Superior temporal gyrus (tissue), 1 donor: ENCODE measurements at regions not wholly inside any gene's neighbourhood (a gene's known extent, or its start where the extent isn't known, plus 50 kb on each side); places are given as distances from the start of the nearest gene placed in this dataset.
"Not testable (repeated sequence)": the region's sequence is repeated elsewhere in the genome, so short reads cannot be mapped to it uniquely, and the experiment has no call there.

Source experiments
- DNase-seq: peaks from one replicate; pipeline ENCODE4 v3.0.0-alpha.2; 2016; ENCODE audit errors: extremely low spot score

DNA sequence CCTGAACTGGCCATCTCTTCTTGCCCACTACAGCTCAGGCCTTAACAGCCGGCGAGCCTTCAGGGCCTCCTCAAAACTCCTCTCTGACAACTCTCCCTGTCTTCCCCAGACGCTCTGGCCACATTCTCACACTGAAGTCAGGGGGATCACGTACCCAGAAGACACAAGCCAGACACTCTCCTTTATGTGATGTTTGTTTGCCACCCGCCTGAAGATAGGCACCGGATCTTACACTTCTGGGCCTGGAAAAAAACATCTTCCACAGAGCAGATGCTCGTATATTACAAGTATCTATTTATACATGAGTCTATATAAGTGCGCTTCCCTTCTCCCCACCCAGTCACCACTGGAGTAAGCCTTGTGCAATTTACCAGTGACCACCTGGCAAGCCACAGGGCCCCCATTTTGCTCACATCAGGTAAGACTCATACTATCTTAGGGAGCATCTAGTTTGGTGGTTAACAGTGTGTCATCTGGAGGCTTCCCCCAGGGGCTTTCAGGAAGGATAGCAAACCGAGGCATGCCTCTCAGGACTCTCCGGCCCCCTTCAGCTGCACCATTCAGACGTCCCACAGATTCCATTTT is 349.4 kb downstream of the SOX9 start:
- no peak for DNase-seq

DNA sequence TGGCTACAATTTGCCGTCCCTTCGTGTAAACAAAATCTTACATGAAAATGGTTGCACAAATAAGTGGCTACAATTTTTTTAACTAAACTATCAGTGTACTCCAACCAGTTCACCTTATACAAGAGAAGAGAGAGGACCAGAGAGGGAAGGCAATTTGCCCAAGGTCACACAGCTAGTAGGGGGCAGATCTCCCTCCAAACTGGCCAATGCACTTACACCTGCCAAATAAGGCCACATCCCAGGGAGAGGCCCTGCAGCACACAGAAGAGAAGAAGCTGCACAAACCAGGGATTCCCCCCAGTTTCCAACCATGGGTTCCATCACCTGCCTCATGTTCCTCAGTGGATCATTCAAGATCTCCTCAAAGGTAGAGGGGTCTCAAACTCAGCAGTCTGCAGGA is 349.9 kb downstream of the SOX9 start:
- DNase-seq, result no peak

DNA sequence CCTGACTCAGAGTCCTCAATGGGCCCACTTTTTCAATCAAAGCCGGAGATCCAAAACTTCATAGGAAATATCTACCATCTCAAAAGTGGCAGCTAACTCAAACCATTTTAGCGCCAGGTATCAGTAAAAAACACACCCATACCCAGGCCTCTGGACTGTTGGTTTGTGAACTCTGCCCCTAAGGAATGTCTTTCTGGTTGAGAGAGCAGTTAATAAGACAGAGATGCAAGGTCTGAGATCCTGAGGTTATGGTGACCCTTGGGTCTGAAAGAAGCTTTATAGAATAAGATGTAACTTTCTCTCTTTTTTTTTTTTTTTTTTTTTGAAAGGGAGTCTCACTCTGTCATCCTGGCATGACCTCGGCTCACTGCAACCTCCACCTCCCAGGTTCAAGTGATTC is 350.5 kb downstream of the SOX9 start:
- no peak for DNase-seq

DNA sequence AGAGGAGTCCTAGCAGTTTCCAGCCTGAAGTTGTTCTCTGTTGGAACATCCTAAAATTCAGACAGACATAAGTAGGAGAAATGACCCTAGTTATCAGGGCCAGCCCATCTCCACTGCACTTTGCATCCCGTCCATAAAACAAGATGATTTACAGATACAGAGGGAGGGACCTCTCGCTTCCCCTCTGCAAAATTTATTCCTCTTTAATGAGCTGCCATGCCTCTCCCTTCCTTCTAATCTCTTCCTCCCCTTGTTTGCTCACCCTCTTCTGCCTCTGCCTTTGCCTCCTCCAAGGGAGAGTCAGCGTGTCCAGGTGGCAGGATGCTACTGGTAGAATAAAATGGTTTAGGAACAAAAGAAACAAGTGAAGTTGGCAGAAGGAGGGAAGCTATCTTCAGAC is 351.3 kb downstream of the SOX9 start:
- DNase-seq, result no peak

DNA sequence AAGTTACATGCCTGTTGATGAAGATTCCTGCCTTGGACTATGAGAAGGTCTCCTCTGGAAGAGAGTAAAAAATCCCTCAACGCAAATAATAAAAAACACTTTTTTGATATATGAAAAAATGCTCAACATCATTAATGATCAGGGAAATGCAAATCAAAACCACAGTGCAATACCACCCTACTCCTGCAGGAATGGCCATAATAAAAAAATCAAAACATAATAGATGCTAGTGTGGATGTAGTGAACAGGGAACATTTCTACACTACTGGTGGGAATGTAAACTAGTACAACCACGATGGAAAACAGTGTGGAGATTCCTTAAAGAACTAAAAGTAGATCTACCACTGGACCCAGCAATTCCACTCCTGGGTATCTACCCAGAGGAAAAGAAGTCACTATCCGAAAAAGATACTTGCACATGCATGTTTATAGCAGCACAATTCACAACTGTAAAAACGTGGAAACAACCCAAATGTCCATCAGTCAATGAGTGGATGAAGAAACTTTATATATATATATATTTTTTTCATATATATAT is 352.1 kb downstream of the SOX9 start:
- DNase-seq, result not testable (repeated sequence)

DNA sequence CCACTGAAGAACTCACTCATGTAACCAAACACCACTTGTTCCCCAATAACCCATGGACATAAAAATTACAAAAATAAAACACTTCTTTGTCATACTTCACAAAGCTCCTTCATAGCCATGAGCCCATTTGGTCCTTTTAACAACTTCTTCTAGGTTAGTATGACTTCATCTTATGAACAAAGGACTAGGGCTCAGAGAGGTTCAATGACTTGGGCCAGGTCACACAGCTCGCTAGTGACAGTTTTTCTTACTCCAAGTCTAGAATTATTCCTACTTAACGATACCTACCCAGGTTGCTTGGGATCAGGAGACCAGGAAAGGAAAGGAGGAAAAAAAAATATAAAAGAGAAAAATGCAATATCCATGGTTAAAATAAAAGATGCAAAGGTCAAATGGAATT is 353.4 kb downstream of the SOX9 start:
- DNase-seq, result no peak

DNA sequence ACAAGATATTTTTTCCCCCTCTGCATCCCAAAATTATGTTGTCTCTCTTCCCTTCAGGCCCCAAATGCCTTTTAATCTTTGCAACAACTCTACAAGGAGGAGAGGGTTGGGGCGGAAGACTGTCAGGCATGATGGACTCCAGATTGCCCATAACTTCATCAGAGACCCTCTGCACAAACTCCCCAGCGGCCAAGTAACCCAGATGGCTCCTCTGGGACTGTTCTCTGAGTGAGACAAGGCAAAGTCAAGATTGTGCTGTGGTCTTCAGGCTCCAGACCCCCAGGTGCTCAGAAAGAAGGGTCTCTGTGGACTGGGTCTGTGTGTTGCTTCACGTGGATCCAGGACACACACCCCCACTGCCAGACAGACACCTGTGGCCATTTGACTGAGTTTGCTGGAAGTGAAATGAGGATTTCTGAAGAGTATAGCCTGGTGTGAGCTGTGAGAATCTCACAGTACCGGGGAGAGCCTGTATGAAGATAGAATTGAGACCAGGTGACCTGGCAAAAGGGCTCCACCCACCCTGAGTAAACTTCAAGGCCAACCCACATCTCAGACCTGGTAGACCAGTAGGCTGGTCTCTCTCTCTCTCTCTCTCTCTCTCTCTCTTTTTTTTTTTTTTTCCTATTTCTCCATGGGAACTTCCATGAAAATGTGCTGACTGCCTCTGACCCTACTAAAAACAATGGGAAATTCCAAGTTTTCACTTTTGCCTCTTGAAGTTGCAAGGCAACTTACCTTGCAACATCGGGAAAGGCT is 354.1 kb downstream of the SOX9 start:
- DNase-seq, result no peak

DNA sequence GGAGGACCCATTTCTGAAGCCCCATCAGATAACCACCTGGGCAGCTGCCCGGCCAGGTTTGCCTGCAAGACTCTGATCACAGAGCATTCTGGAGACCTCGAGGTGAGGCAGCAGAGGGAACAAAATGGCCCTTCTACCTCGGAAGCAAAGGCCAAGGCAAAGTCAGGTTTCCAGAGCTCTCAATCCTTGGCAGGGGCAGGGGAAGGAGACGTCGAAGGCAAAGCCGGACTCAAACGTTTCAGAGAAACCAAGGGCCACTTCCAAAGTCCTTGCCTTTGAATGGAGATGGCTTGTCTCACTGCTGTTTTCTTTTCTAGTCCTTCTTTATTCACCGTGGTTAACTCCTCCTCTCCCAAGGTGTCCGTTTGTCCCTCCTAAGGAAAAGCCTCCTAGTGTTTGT is 355.3 kb downstream of the SOX9 start:
- no peak for DNase-seq

DNA sequence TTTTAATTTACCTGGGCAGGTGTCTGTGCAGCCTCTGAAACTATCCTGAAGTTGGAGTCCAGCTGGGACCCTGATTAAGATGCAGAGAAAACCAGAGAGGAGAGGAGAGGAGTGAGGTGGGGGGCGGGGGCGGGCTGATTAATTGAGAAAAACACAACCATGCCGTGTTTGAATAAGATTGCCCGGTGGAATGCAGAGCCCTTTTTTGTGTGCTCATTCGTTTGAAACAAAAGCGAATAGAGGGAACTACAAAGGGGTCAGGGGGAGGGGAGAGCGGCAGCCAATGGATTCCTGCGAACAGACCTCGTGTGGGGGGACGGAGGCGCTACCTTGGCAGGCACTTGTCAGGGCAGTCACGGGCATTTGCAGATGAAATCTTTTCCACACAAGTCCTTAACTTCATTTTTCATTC is 355.8 kb downstream of the SOX9 start:
- no peak for DNase-seq

DNA sequence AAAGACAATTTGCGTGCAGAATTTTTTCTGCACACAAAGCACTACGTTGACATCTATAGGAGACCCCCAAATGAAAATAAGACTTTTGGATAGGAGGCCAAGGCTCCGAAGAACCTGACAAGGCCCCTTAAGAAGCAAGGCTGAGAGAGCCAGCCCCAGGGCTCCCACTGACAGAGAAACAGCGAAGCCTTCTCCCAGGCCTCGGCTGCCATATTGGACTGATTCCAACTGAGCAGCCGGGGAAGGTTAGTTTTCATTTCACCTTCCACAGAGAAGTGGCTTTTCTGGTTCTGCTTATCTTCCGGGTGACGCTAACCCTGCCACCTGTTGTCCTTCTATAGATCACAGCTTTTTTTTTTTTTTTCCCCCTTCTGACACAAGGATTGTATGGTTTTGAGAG is 356.7 kb downstream of the SOX9 start:
- no peak for DNase-seq

DNA sequence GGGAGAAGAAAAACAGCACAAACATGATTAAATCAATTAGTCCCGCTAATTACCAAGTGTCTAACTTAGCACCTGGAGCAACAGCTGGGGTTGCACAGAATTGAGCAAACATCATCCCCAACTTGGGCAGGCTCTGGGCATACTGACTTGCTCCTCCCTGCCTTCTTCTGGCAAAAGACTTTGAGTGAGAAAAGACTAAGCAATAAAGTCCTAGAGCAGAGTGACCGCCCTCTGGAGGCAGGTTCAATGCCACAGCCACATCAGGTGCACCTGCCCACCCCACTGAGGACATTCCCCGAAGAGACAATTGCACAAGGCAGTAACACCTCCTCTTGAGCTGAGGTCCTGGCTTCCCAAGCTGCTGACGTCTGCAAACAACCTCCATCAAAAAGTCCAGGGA is 358.3 kb downstream of the SOX9 start:
- no peak for DNase-seq

DNA sequence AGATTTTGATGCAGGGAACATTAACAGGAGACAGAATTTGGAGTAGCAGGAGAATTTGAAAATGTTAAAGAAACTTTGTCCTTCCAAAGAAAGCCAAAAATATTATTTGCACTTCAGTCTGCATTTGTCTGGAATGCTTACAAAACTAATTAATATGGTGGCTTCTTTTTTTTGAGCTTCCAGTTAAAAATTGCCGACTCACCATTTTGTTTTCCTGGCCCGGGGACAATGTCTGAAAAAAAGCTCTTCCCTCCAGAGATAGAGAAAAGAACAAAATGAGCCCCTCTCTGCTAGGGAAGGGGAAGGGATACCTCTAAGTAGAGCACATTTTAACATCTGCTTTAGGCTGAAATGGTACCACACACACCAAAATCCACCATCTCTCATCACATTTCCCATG is 360.8 kb downstream of the SOX9 start:
- DNase-seq, result no peak

DNA sequence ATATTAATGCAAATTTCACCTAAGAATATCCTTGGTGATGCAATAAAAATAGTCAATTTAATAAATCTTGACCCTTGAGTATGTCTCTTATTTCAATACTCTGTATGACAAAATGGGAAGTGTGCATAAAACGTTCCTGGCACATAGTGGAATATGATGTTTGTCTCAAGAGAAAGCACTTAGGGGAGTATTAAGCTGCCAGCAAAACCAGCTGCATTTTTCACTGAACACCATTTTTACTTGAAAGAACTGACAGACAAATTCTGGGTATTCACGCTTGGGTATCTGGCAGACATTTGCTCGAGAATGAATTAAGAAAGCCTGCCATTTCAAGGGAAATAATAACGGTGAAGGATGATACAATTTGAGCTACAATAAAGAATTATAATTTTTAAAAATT is 364.8 kb downstream of the SOX9 start:
- no peak for DNase-seq

DNA sequence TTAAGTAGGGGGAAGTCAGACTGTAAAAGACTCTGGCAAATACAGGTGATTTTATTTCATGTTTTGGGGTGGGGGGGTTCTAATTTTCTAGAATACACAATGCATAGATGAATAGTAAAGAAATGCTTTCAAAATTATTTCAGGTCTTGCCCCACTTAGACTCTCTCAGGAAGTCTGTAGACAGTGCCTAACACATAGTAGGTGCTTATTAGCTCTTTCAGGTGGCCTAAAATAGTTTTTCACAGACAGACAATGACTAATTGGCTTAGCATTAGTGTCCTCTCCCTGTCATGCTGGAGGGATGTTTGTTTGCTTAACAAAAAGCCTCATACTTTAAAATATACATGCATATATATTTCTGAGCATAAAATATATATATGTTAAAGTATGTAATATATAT is 366.0 kb downstream of the SOX9 start:
- DNase-seq, result no peak

DNA sequence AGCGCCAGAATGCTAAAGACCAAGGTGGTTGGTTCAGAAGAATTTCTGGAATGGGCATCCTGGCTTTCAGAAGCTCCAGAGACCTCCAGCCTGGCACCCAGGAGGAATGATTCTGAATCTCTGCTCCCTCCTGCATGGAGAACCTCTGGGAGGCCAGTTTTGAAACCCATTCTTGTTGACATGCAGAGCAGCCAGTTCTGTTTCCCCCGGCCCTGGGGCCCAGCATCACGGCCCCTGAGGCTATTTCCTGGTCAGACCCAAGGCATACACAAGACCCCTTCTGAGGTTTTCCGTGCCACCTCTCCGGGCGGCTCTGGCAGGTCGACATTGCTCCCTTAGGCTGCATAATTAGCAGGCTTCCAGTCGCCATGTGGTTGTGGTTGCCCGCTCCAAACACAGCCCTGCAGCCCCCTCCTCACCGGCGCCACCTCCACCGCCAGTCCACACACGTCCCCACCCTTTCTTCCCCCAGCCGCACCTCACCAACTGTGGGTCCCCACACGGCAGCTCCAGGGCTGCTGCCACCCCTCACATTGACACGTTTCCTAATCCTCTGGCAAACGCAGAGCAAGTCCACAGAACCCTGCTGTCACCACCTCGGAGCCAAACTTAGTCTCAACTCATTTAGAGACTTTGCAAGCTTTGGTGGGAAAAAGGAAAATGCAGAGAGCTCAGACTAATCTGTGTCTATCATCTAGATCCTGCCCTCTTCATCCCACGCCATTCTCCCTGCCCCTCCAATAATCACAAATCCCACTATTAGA is 367.1 kb downstream of the SOX9 start:
- no peak for DNase-seq

DNA sequence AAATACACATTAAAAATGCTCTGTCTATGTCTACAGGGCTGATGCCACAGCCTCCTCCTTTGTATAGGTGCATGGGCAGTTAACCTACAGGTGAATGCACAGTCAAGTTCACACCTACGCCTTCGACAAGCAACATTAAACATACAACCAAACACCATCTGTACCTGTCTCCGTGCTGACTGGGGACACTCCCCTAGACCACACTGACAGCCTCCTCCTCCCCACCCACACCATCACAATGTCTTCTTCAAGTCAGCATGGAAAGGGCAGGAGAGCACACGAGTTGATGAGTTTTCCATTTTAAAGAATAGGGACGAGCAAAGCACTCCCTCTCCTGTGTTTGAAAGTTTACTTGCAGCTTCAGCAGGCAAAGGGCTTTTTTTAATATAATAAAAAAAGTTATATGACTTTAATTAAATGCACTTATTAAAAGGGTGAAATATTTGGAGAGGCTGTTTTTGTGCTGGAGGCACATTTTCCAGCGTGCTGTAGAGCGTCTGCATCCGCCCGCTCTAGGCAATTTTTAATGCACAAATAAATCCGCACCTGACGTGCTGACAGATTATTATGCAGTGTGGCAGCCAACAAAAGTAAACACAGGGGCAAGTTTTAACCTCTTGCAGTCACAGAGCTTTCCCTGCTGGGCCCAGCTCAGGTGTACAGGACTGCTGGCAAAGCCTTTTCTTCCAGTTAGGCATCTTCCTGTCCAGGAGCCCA is 367.9 kb downstream of the SOX9 start:
- DNase-seq, result no peak

DNA sequence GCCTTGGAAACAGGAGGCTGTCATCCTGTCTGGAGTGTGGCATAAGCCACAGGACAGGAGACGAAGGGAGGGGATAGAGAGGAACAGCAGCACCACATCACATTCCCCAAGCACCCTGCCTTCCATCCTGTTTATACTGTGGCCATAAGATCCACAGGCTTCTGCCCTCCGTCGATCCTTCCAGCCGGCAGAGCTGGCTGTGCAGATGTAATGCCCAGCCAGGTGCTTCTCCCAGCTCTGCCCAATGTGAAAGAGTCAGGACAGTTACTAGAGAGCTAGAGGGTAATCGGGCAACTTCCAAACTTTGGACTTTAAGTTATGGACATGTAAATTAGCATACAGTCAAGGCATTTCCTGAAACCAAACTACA is 368.4 kb downstream of the SOX9 start:
- no peak for DNase-seq

DNA sequence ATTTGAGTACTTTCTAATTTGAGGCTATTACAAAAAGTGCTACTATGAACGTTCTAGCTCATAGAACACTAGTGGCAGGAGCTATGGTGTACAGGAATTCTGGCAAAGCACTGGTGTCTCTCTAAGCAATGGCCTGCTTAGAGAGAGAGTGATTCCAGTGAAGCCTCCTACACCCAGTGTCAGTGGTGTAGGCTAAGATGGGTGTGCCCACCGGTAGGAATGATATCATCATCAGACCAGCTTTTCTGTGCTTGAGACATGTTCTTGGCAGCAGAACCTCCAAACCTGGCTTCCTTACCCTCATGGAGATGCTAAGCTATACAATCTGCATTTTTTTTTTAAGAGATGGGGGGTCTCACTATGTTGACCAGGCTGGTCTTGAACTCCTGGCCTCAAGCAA is 370.3 kb downstream of the SOX9 start:
- no peak for DNase-seq

DNA sequence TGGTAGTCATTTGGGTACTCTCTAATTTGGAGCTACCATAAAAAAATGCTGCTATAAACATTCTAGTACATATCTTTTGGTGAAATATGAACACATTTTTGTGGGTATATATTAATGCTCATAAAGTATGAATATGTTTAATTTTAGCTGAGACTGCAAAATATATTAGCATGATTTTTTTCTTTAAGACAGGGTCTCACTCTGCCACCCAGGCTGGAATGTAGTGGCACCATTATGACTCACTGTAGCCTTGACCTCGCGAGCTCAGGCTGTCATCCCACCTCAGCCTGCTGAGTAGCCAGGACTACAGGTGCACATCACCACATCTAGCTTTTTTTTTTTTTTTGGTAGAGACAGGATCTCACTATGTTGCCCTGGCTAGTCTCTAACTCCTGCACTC is 371.7 kb downstream of the SOX9 start:
- no peak for DNase-seq

DNA sequence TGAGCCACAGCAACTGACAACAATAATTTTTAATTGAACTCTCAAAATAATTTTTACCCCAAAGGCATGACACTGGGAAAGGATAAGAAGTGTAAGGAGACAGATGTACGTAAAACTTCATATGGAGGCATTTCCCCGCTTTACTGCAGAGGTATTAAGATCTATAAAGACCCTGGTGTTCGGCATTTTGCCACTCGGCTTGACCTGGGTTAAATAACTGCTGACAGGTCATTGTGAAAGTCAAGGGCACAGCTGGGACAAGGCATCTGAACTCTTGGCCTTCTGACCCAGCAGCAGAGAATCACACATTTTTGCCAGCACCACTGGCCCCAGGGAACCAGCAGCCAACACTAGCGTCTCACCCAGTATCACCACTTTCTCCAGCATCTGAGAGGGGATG is 372.1 kb downstream of the SOX9 start:
- no peak for DNase-seq

DNA sequence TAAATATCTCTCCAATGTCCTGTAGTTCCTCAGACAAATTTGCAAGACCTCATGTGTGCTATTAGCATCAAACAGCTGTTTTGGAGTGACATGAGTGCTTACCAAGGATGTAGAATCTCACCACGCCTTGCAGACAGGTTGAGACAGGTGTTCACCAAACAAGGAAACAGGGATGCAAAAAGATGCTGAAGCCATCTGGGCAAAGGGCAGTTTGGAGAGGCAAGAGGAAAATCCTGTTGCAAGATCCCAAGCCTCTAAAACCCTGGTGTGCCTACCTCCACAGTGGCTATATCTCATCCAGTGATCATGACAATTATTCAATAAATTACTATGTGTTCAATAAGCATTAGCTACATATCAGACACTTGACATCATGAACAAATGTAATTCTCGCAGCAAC is 373.7 kb downstream of the SOX9 start:
- no peak for DNase-seq

DNA sequence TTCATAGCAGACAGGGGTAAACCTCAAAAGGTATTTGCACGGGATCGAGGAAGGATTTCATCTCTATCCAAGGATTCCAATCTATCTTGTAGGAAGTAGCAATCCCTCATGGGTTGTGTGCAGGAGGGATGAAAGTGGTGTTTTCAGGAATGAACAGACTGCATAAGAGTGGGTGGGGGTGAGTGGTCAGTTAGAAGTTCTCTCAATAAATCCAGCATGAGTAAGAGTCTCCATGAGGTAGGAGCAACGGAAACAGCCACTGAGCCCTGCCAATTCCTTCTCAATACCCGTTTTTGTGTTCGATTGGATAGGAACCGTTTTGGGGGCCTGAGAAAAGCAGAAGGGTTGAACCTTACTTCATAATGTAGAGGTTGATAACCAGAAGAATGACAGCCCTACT is 375.6 kb downstream of the SOX9 start:
- no peak for DNase-seq
